PC-9 (cell line): ENCODE measurements at regions not wholly inside any gene's neighbourhood (a gene's known extent, or its start where the extent isn't known, plus 50 kb on each side); places are given as distances from the start of the nearest gene placed in this dataset.

Experiments used
- BruUV-seq: library from RNA; stranded (reverse); fragments of 400-500 nt; replicated peaks from 2 replicates; lab custom pipeline; 2021; lab: Mats Ljungman, UMichigan
- CTCF ChIA-PET: fragments of 300-600 bp; sonication (Branson Sonifier 250); formaldehyde crosslinking; loops from one replicate; lab custom pipeline; 2022; ENCODE audit warnings: antibody characterized with exemption; lab: Charles Lee
- POLR2A ChIA-PET: fragments of 300-600 bp; sonication (Branson Sonifier 250); formaldehyde crosslinking; loops from one replicate; lab custom pipeline; 2022; ENCODE audit warnings: antibody characterized with exemption; ENCODE audit not compliant: unreplicated experiment; lab: Charles Lee
- DNase-seq, 2 experiments: peaks; one replicate each; pipeline versions ENCODE4 v3.0.0 to v3.0.0-alpha.2; 2015 to 2022; ENCODE audit warnings: mixed read lengths in 1 of 2
- H2AFZ ChIP-seq: fragments of 200-600 bp; sonication (generic); 2 replicates; pipeline ENCODE4 v1.8.1; 2017; ENCODE audit warnings: antibody characterized with exemption
- H3F3A ChIP-seq: fragments of 200-600 bp; sonication (generic); 2 replicates; pipeline ENCODE4 v1.8.1; 2017; ENCODE audit warnings: antibody characterized with exemption, mild to moderate bottlenecking, low read depth; ENCODE audit not compliant: insufficient read depth
- H3K27ac ChIP-seq: fragments of 200-600 bp; sonication (generic); 2 replicates; pipeline ENCODE4 v1.6.1; 2016; ENCODE audit warnings: mixed run types
- H3K27me3 ChIP-seq: fragments of 200-600 bp; sonication (generic); 2 replicates; pipeline ENCODE4 v1.6.1; 2016; ENCODE audit warnings: low read depth, mixed run types; ENCODE audit not compliant: insufficient read depth
- H3K36me3 ChIP-seq: fragments of 200-600 bp; sonication (generic); 2 replicates; pipeline ENCODE4 v1.6.1; 2016; ENCODE audit warnings: low read depth, mixed run types
- H3K4me1 ChIP-seq: fragments of 200-600 bp; sonication (generic); replicated peaks from 2 replicates; pipeline ENCODE4 v1.6.1; 2016; ENCODE audit warnings: mixed run types; ENCODE audit not compliant: insufficient read depth
- H3K4me2 ChIP-seq: fragments of 200-600 bp; sonication (generic); 2 replicates; pipeline ENCODE4 v1.6.1; 2017; ENCODE audit warnings: mixed run types
- H3K4me3 ChIP-seq: fragments of 200-600 bp; sonication (generic); 2 replicates; pipeline ENCODE4 v1.6.1; 2016; ENCODE audit warnings: mixed run types
- H3K79me2 ChIP-seq: fragments of 200-600 bp; sonication (generic); 2 replicates; pipeline ENCODE4 v1.6.1; 2017; ENCODE audit warnings: low read depth, mixed run types
- H3K9me2 ChIP-seq: fragments of 200-600 bp; sonication (generic); 2 replicates; pipeline ENCODE4 v1.8.1; 2017; ENCODE audit warnings: mild to moderate bottlenecking; ENCODE audit not compliant: insufficient read depth
- H3K9me3 ChIP-seq: fragments of 200-600 bp; sonication (generic); 2 replicates; pipeline ENCODE4 v1.8.1; 2016; ENCODE audit warnings: low read depth; ENCODE audit not compliant: insufficient read depth
- H4K20me1 ChIP-seq: fragments of 200-600 bp; sonication (generic); 2 replicates; pipeline ENCODE4 v1.8.1; 2017; ENCODE audit not compliant: insufficient read depth
- CTCF ChIP-seq: fragments of 200-600 bp; sonication (generic); conservative IDR thresholded peaks from 2 replicates; pipeline ENCODE4 v1.6.1; 2017; ENCODE audit warnings: mixed run types, antibody characterized with exemption, mild to moderate bottlenecking, moderate library complexity
- EZH2 ChIP-seq: fragments of 200-600 bp; sonication (generic); IDR thresholded peaks from 2 replicates; pipeline ENCODE4 v1.8.0; 2017; ENCODE audit warnings: antibody characterized with exemption, low read depth
- intact Hi-C: fragments of 100-400 bp; cut with micrococcal nuclease; formaldehyde crosslinking; loops from one replicate; pipeline ENCODE4 v1.10.0; 2022; ENCODE audit not compliant: unreplicated experiment

- ChIA-PET POLR2A (no interaction called here), CTCF (no interaction called here)
- no peaks in the 10 kb centered on the region for H3K79me2 ChIP-seq
- intact Hi-C loops, result no loop called here
- H3K27ac ChIP-seq, result no peak overlapping the region
- H3K9me3 ChIP-seq, result peaks cover 4% of the 10 kb centered on the region; the same call in 1 of the 2 replicates
- H4K20me1 ChIP-seq, result no peaks in the 10 kb centered on the region
- no peak overlapping the region for H3K4me2 ChIP-seq
- no TSS peak for BruUV-seq
- peaks cover 24% of the 10 kb centered on the region for H3K4me1 ChIP-seq
- H3K9me2 ChIP-seq, result no peaks in the 10 kb centered on the region
- no peak for DNase-seq
- H3K27me3 ChIP-seq, result no peaks in the 10 kb centered on the region
- peaks cover 26% of the 10 kb centered on the region for H3F3A ChIP-seq
- TF ChIP-seq EZH2 (no peak), CTCF (no peak)
- no peak overlapping the region for H2AFZ ChIP-seq
- H3K4me3 ChIP-seq, result no peak overlapping the region
- H3K36me3 ChIP-seq, result no peaks in the 10 kb centered on the region
Measured at GRCh38 chr2:172350839-172351479, 76.4 kb upstream of the ITGA6 start.

GRCh38 chr2:172351586-172351985, 75.8 kb upstream of the ITGA6 start:
- Histone ChIP-seq H3K9me2 (no peaks in the 10 kb centered on the region), H2AFZ (no peak overlapping the region), H3K4me3 (no peak overlapping the region), H3K27ac (no peak overlapping the region), H3F3A (peaks cover 26% of the 10 kb centered on the region), H3K79me2 (no peaks in the 10 kb centered on the region), H3K4me1 (peaks cover 24% of the 10 kb centered on the region), H3K9me3 (no peaks in the 10 kb centered on the region), H4K20me1 (no peaks in the 10 kb centered on the region), H3K4me2 (no peak overlapping the region), H3K27me3 (no peaks in the 10 kb centered on the region), H3K36me3 (no peaks in the 10 kb centered on the region)
- CTCF ChIA-PET, result interaction anchor here (0.5 kb wide), 1 partner anchor 180 kb away, joined by 3 read pairs; no protein-coding TSS in a partner anchor
- no TSS peak for BruUV-seq
- no peak for DNase-seq
- POLR2A ChIA-PET, result no interaction called here
- intact Hi-C loops, result no loop called here
- no peak for TF ChIP-seq CTCF

- Histone ChIP-seq H3K27ac (no peak overlapping the region), H3K4me3 (no peak overlapping the region), H3F3A (peaks cover 11% of the 10 kb centered on the region), H3K9me3 (no peaks in the 10 kb centered on the region), H3K4me2 (no peak overlapping the region), H3K36me3 (no peaks in the 10 kb centered on the region), H3K4me1 (peaks cover 7% of the 10 kb centered on the region), H2AFZ (no peak overlapping the region), H3K79me2 (no peaks in the 10 kb centered on the region), H4K20me1 (no peaks in the 10 kb centered on the region), H3K9me2 (no peaks in the 10 kb centered on the region), H3K27me3 (no peaks in the 10 kb centered on the region)
- ChIA-PET CTCF (interaction anchor here (1.0 kb wide), 1 partner anchor 112 kb away, joined by 3 read pairs; no protein-coding TSS in a partner anchor), POLR2A (no interaction called here)
- DNase-seq, result peak in 1 of 2 experiments; percentile 19
- BruUV-seq, result no TSS peak
- intact Hi-C loops, result no loop called here
- TF ChIP-seq CTCF (no peak), EZH2 (no peak)
Measured at GRCh38 chr2:172354347-172354746, 73.0 kb upstream of the ITGA6 start.
